ENCODE measurements at regions not wholly inside any gene's neighbourhood (a gene's known extent, or its start where the extent isn't known, plus 50 kb on each side); places are given as distances from the start of the nearest gene placed in this dataset.

- TF ChIP-seq, protein P1, sequence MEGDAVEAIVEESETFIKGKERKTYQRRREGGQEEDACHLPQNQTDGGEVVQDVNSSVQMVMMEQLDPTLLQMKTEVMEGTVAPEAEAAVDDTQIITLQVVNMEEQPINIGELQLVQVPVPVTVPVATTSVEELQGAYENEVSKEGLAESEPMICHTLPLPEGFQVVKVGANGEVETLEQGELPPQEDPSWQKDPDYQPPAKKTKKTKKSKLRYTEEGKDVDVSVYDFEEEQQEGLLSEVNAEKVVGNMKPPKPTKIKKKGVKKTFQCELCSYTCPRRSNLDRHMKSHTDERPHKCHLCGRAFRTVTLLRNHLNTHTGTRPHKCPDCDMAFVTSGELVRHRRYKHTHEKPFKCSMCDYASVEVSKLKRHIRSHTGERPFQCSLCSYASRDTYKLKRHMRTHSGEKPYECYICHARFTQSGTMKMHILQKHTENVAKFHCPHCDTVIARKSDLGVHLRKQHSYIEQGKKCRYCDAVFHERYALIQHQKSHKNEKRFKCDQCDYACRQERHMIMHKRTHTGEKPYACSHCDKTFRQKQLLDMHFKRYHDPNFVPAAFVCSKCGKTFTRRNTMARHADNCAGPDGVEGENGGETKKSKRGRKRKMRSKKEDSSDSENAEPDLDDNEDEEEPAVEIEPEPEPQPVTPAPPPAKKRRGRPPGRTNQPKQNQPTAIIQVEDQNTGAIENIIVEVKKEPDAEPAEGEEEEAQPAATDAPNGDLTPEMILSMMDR (IDR thresholded peaks at IDR 0.05) = no peak
- TF ChIP-seq POLR2A (IDR thresholded peaks at IDR 0.05) = no peak
Measured at GRCh38 chr4:79663141-79663540, 255.1 kb upstream of the GK2 start.
